ENCODE measurements at regions not wholly inside any gene's neighbourhood (a gene's known extent, or its start where the extent isn't known, plus 50 kb on each side); places are given as distances from the start of the nearest gene placed in this dataset.
A peak's percentile ranks its signal among the peaks of the same experiment; 100 is the strongest.

DNA sequence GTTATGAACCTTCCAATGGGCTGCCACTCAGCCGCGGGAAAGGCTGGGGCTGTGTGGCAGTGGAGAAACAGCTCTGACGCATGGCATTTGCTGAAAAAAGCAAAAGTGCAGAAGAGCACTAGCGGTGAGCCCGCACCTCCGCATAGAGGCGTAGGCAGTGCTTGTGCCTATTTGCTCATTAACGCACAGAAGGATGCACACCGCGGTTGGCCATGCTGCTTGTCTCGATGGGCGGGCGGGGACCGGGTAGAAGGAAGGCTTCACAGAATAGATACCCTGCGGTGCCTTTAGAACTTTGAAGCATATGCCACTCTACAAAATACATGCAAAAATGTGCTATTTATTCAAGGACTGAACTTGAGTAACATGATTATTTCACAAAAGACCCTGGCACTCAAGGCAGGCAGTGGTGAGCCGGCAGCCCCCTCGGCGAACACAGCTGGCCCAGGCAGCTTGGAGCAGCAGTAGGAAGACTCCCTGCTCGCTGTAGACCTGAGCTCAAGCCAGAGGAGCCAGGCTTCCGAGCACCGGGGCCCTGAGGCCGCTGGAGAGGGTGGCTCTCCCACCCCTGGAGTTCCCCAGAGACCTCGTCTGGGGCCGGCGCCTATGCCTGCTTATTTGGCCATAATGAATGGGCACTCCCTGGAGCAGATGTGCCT, 71.5 kb downstream of the SIK1 start:
- no peaks in the 10 kb centered on the region for H3K36me3 ChIP-seq
- TF ChIP-seq, protein P1, sequence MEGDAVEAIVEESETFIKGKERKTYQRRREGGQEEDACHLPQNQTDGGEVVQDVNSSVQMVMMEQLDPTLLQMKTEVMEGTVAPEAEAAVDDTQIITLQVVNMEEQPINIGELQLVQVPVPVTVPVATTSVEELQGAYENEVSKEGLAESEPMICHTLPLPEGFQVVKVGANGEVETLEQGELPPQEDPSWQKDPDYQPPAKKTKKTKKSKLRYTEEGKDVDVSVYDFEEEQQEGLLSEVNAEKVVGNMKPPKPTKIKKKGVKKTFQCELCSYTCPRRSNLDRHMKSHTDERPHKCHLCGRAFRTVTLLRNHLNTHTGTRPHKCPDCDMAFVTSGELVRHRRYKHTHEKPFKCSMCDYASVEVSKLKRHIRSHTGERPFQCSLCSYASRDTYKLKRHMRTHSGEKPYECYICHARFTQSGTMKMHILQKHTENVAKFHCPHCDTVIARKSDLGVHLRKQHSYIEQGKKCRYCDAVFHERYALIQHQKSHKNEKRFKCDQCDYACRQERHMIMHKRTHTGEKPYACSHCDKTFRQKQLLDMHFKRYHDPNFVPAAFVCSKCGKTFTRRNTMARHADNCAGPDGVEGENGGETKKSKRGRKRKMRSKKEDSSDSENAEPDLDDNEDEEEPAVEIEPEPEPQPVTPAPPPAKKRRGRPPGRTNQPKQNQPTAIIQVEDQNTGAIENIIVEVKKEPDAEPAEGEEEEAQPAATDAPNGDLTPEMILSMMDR (IDR thresholded peaks at IDR 0.05; ENCODE audit: low read depth, low read length) = no peak
- H3K27ac ChIP-seq = peak overlapping the region; percentile 4

DNA sequence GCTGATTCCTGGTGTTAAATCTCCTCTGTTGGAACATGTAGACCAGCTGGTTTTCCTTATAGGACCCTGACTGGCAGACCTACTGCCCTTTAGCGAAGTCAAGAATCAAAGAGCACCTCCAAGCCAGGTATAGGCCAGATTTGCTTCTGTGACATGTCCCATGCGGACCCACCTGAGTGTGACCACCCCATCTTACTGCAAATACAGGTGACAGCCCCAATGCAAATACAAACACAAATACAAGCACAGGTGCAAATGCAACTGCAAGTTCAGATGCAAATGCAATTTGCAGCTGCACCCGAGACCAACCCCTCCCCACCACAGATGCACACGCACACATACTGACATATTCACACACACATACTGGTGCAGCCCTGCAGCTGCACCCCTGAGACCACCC, 72.3 kb downstream of the SIK1 start:
- Histone ChIP-seq H3K4me1 (ENCODE audit: low read depth) (peaks cover 5% of the 10 kb centered on the region), H3K9me3 (ENCODE audit: low read depth) (no peaks in the 10 kb centered on the region), H3K27me3 (no peaks in the 10 kb centered on the region), H3K36me3 (no peaks in the 10 kb centered on the region), H3K4me3 (no peak overlapping the region), H3K27ac (no peak overlapping the region)
- TF ChIP-seq, protein P1 (IDR thresholded peaks at IDR 0.05; ENCODE audit: low read depth, low read length) = no peak
- no peak for DNase-seq (ENCODE audit: low read depth in 1 of 2, low spot score in 1 of 2)

More for the DNA sequence above, 71.5 kb downstream of the SIK1 start:
- no peak overlapping the region for H3K4me3 ChIP-seq
- H3K27me3 ChIP-seq = no peaks in the 10 kb centered on the region
- H3K4me1 ChIP-seq (ENCODE audit: low read depth) = peaks cover 5% of the 10 kb centered on the region
- no peaks in the 10 kb centered on the region for H3K9me3 ChIP-seq (ENCODE audit: low read depth)
- DNase-seq (ENCODE audit: low read depth in 1 of 2, low spot score in 1 of 2) = no peak

DNA sequence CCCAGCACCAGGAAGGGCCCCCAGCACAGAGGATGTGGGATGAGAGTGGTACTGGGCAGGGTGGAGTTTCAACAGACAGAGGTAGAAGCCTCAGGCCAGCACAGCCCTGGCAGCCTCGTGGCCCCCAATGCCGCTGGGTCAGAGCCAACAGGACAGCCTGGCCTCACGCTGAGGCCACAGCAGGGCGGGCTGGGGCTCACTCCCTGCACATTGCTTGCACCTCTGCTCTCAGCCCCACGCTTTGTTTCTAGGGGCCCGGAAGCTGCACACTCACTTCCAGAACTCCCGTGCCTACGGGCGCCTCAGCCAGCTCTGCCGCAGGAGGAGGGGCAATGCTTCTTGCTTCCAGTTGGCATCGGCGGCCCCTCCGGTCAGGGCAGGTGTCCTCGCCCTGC, 72.9 kb downstream of the SIK1 start:
- Histone ChIP-seq H3K4me3 (no peak overlapping the region), H3K4me1 (ENCODE audit: low read depth) (peaks cover 5% of the 10 kb centered on the region), H3K27me3 (no peaks in the 10 kb centered on the region), H3K36me3 (no peaks in the 10 kb centered on the region), H3K27ac (no peak overlapping the region), H3K9me3 (ENCODE audit: low read depth) (no peaks in the 10 kb centered on the region)
- TF ChIP-seq, protein P1 (IDR thresholded peaks at IDR 0.05; ENCODE audit: low read depth, low read length) = no peak
- no peak for DNase-seq (ENCODE audit: low read depth in 1 of 2, low spot score in 1 of 2)

DNA sequence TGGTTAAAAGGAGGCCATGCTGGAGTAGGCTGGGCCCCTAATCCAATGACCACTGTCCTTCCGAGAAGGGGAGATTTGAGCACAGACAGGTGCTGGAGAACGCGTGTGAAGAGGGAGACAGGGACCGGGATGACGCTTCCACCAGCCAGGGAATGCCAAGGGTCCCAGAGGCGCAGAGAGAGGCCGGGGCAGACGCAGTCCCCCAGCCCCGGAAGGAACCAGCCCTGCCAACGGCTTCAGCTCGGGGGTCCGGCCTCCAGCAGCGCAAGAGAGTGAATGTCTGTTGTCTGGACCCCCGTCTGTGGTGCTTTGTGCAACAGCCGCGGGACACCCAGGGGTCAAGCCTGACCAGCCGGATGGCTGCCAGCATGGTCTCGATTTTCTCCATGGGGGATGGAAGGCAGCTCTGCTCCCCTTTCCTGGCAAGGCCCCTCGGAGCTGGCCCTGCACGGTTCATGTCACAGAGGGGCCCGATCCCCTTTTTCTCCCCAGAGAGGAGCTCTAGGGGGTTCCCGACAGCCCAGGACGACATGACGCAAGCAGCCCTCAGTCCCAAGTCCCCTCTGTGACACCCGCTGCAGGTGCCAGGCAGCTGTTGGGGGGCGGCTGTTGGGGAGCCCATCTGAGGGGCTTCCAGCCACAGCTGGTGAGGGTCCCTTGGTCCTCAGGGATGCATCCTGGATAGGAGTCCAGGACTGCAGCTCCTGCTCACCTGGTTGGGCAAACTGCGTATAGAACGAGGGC, 73.5 kb downstream of the SIK1 start:
- peaks cover 5% of the 10 kb centered on the region for H3K4me1 ChIP-seq (ENCODE audit: low read depth)
- H3K27ac ChIP-seq = no peak overlapping the region
- no peaks in the 10 kb centered on the region for H3K36me3 ChIP-seq

DNA sequence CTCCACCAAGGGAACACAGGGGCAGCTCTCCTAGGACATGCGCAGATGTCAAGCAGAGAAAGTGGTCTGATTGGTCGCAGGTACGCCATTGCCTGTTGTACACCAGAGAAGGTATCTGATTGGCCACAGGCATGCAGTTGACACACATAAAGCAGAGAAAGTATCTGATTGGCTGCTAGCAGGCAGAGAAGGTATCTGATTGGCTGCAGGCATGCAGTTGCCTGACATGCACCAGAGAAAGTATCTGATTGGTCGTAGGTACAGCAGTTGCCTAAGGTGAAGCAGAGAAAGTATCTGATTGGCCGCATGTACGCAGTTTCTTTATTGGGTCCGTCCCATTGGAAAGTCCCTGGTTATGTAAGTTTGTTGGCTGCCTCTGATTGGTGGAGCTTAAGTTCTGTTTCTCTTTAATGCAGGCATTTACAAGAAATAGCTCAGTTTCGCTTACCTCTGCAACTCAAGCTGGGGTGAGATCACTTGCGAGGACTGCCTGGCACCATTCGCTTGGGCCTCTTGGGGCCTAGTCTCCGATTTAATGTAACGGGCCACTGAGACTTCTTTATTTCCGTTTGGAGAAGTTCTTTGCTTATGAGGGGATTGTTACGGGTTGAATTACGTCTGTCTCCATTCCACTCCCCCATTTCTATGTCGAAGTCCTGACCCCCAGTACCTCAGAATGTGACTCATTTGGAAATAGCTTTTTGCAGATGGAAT, 74.2 kb downstream of the SIK1 start:
- Histone ChIP-seq H3K4me1 (ENCODE audit: low read depth) (peaks cover 5% of the 10 kb centered on the region), H3K36me3 (no peaks in the 10 kb centered on the region), H3K4me3 (no peak overlapping the region), H3K27me3 (no peaks in the 10 kb centered on the region), H3K27ac (no peak overlapping the region), H3K9me3 (ENCODE audit: low read depth) (no peaks in the 10 kb centered on the region)
- no peak for DNase-seq (ENCODE audit: low read depth in 1 of 2, low spot score in 1 of 2)
- TF ChIP-seq, protein P1 (IDR thresholded peaks at IDR 0.05; ENCODE audit: low read depth, low read length) = no peak

More for the DNA sequence above, 73.5 kb downstream of the SIK1 start:
- no peaks in the 10 kb centered on the region for H3K27me3 ChIP-seq
- TF ChIP-seq, protein P1 (IDR thresholded peaks at IDR 0.05; ENCODE audit: low read depth, low read length) = no peak
- no peaks in the 10 kb centered on the region for H3K9me3 ChIP-seq (ENCODE audit: low read depth)
- no peak overlapping the region for H3K4me3 ChIP-seq
- DNase-seq (ENCODE audit: low read depth in 1 of 2, low spot score in 1 of 2) = no peak
